ENCODE measurements at regions not wholly inside any gene's neighbourhood (a gene's known extent, or its start where the extent isn't known, plus 50 kb on each side); places are given as distances from the start of the nearest gene placed in this dataset.

- TF ChIP-seq RHOXF2B (CRISPR knock-in tag; conservative IDR thresholded peaks at IDR 0.05) (no peak), CHAMP1 (IDR thresholded peaks at IDR 0.05) (no peak), CC2D1A (IDR thresholded peaks at IDR 0.05) (no peak), EP300 (IDR thresholded peaks at IDR 0.05; ENCODE audit: low read length) (no peak), JUND (IDR thresholded peaks at IDR 0.05; ENCODE audit: borderline replicate concordance, low read depth, low read length) (no peak), JUND (tag; IDR thresholded peaks at IDR 0.05; ENCODE audit: borderline replicate concordance, low read depth, low read length) (no peak), MAFG (tag; conservative IDR thresholded peaks at IDR 0.05) (no peak), ZBTB7A (IDR thresholded peaks at IDR 0.05; ENCODE audit: borderline replicate concordance, control insufficient read depth, low read depth, low read length) (no peak), HES1 (IDR thresholded peaks at IDR 0.05; ENCODE audit: low read depth) (no peak), CTCF (IDR thresholded peaks at IDR 0.05 in 2 of 3, conservative IDR thresholded peaks at IDR 0.05 in 1 of 3; ENCODE audit: insufficient read depth in 2 of 3, low read depth in 1 of 3, low read length in 3 of 3) (no peak), ETV6 (IDR thresholded peaks at IDR 0.05; ENCODE audit: borderline replicate concordance in 1 of 2, low read depth in 2 of 2, low read length in 1 of 2) (no peak), ETV6 (CRISPR knock-in tag; IDR thresholded peaks at IDR 0.05; ENCODE audit: borderline replicate concordance) (no peak), DACH1 (IDR thresholded peaks at IDR 0.05; ENCODE audit: partially characterized antibody) (no peak)
Observed at GRCh38 chr13:75173457-75174356, 308.3 kb downstream of the TBC1D4 start.

Measured in K562 (cell line).